ENCODE measurements at regions not wholly inside any gene's neighbourhood (a gene's known extent, or its start where the extent isn't known, plus 50 kb on each side); places are given as distances from the start of the nearest gene placed in this dataset.

GRCh38 chr12:43179486-43179885 is 372.5 kb downstream of the ADAMTS20 start:
- DNase-seq (ENCODE audit: low read depth), result no peak

- DNase-seq (ENCODE audit: low read depth), result no peak
These were observed 374.7 kb downstream of the ADAMTS20 start for GRCh38 chr12:43177276-43177675.

- DNase-seq (ENCODE audit: low read depth), result no peak
These were observed 382.8 kb downstream of the ADAMTS20 start for GRCh38 chr12:43169115-43169681.

GRCh38 chr12:43167691-43168090 is 384.3 kb downstream of the ADAMTS20 start:
- DNase-seq (ENCODE audit: low read depth), result no peak

GRCh38 chr12:43165351-43165750 is 386.7 kb downstream of the ADAMTS20 start:
- no peak for DNase-seq (ENCODE audit: low read depth)

- DNase-seq (ENCODE audit: low read depth), result no peak
These were observed 389.9 kb downstream of the ADAMTS20 start for GRCh38 chr12:43162138-43162537.

- no peak for DNase-seq (ENCODE audit: low read depth)
These were observed 392.5 kb downstream of the ADAMTS20 start for GRCh38 chr12:43159506-43159905.

- DNase-seq (ENCODE audit: low read depth), result no peak
These were observed 393.9 kb downstream of the ADAMTS20 start for GRCh38 chr12:43158126-43158525.

- no peak for DNase-seq (ENCODE audit: low read depth)
These were observed 396.6 kb downstream of the ADAMTS20 start for GRCh38 chr12:43155376-43155775.

- no peak for DNase-seq (ENCODE audit: low read depth)
These were observed 397.4 kb downstream of the ADAMTS20 start for GRCh38 chr12:43154498-43155045.

- DNase-seq (ENCODE audit: low read depth), result peak; percentile 54
These were observed 400.5 kb downstream of the ADAMTS20 start for GRCh38 chr12:43151441-43151981.

- DNase-seq (ENCODE audit: low read depth), result no peak
These were observed 403.3 kb downstream of the ADAMTS20 start for GRCh38 chr12:43148691-43149090.

GRCh38 chr12:43147878-43148277 is 404.1 kb downstream of the ADAMTS20 start:
- no peak for DNase-seq (ENCODE audit: low read depth)

GRCh38 chr12:43145481-43145880 is 406.5 kb downstream of the ADAMTS20 start:
- no peak for DNase-seq (ENCODE audit: low read depth)

GRCh38 chr12:43143278-43143677 is 408.7 kb downstream of the ADAMTS20 start:
- no peak for DNase-seq (ENCODE audit: low read depth)

GRCh38 chr12:43132291-43132690 is 419.7 kb downstream of the ADAMTS20 start:
- no peak for DNase-seq (ENCODE audit: low read depth)

GRCh38 chr12:43131301-43131700 is 420.7 kb downstream of the ADAMTS20 start:
- DNase-seq (ENCODE audit: low read depth), result no peak

- DNase-seq (ENCODE audit: low read depth), result no peak
These were observed 424.0 kb downstream of the ADAMTS20 start for GRCh38 chr12:43127886-43128549.

GRCh38 chr12:43126652-43127375 is 425.2 kb downstream of the ADAMTS20 start:
- no peak for DNase-seq (ENCODE audit: low read depth)

GRCh38 chr12:43123461-43123860 is 428.5 kb downstream of the ADAMTS20 start:
- DNase-seq (ENCODE audit: low read depth), result no peak

GRCh38 chr12:43120150-43120549 is 431.9 kb downstream of the ADAMTS20 start:
- DNase-seq (ENCODE audit: low read depth), result no peak

- no peak for DNase-seq (ENCODE audit: low read depth)
These were observed 433.1 kb downstream of the ADAMTS20 start for GRCh38 chr12:43118881-43119280.

GRCh38 chr12:43118234-43118633 is 433.8 kb downstream of the ADAMTS20 start:
- no peak for DNase-seq (ENCODE audit: low read depth)

Measured in GM04503 (cell line).